Nucleus accumbens (tissue), 56 donors: ENCODE measurements at regions not wholly inside any gene's neighbourhood (a gene's known extent, or its start where the extent isn't known, plus 50 kb on each side); places are given as distances from the start of the nearest gene placed in this dataset.

ENCODE experiments used
- DNase-seq, 56 donors: peaks; one replicate each; lab custom pipeline; 2025; lab: John Stamatoyannopoulos, UW

DNA sequence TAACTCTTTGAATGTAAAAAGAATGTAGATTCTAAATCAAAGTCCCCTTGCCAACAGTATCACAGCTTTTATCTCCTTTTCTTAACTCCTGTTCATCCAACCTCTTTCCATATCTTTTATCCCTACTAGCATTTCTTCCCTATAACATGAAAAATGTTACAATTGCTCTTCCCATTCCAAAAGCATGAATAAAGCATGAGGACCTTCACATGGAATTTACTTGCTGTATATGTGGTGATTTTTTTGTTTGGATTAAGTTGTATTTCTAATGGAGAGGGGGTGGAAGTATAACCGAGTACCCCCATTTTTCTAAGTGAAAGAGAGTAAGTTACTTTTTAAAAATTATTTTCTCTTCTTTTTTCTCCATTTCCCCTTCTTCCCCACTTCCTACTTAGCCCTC lies 94.9 kb upstream of the RBBP8 start:
- no peak for DNase-seq

DNA sequence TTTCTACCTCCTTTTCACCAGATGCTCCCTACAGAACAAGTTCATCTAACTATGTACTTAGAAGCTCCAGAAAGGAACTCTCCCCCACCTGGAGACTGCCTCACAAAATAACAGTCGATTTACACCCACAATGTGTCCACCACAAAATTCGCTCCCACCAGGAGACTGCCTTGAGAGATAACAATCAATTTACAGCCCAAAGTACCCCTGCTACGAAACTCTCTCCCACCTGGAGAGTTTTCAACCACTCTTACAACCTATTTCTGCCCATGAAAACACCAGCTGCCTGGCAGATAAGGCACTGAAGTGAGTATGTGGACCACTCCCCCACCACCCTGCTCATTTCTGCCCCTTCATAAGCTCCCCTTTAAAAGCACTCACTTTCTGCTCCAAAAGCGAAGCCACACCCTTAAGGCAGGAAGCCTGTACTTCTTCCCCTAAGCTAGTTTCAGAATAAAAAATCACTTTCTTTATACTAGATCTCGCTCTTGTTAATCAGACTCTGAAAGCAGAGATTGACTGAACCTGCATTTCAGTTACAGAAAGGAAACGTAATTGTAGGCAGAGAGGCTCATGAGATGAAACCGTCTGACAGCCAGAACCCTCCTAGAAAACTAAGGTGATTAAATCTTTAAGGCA lies 94.4 kb upstream of the RBBP8 start:
- no peak for DNase-seq

GRCh38 chr18:22839340-22839821 lies 93.7 kb upstream of the RBBP8 start:
- no peak for DNase-seq

DNA sequence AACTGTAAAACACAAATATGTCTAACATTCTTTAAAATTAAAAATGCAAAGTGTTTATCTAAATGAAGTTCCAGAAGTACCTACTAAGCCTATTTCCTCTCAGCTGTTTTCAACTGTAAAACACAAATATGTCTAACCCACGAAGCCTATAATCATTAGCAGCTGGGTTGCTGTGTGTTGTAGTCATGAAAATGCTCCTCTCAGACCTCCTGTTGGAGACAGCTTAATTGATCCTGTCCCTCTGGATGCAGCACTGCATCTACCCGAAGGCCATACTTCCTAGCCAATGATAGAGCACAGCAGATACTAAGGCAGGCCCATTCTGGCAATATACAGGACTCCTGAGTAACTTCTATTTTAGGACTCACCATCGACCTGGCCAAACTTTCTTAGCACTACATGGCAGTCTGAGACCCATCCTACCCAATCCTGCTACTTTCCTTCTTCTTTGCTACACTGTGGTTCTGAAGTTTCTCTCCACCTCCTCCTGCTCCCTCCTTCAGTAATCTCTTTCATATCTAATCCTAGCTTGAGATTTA lies 92.5 kb upstream of the RBBP8 start:
- DNase-seq = no peak

DNA sequence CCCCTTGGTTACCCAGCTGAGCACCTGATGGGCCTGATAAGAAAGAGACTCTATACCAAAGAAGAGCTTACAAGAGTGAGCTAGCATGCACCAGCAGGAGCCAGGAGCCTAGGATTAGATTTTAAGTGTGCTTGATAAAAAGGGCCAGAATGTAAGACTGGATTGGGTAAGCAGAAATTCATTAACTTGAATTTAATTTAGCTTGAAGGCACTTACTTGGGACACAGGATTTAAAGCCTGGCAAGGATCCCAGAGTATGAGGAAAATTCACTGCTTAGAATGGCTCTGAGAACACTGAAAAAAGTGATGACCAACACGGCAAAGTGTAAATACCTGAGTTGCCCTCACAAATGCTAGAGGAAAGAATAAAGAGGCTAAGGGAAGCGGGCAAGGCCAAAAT lies 91.3 kb upstream of the RBBP8 start:
- no peak for DNase-seq

- DNase-seq = no peak
These were observed 88.9 kb upstream of the RBBP8 start for GRCh38 chr18:22844190-22844589.

DNA sequence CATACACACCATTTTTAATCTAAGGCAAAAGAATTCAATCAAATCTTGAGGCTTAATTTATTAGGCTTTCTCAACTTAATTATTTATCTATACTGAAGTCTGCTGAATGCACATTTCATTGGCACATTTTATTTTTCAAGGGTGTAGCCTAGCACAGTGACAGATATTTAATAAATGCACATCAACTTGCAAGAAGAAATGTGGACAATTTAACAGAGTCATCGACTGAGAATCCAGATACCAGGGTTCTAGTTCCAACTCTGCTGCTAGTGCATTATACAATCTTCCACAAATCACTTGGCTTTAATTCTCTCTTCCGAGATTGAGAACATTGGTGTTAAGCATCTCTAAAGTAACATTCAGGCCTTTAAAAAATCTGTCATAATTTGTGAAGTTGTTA lies 88.5 kb upstream of the RBBP8 start:
- no peak for DNase-seq

DNA sequence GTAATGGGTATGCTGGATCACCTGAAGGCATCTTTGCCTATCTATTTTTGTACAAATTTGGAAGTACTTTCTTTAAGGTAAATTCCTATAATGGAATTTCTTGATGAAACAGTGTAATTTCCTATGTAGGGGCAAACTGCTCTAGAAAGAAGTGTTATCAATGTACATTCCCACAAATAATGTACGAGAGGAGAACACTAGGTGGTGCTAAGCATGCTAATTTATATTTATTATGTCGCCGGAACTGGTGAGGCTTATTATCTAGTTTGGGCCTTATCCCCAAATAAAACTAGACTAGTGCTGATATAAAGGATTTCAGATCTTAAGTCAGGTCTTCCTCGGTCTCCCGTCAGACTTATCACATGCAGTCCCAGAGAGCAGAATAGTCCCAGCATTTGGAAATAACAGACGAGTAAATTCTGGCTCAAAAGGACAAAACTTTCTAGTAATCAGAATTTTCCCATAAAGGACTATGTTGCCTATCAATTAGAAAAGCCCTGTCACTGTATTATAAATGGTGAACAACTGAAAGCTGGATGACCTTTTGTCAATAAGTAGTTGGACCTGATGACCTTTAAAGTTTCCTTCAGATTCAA lies 86.9 kb upstream of the RBBP8 start:
- no peak for DNase-seq

- no peak for DNase-seq
These were observed 86.4 kb upstream of the RBBP8 start for GRCh38 chr18:22846697-22847096.

- no peak for DNase-seq
These were observed 85.7 kb upstream of the RBBP8 start for GRCh38 chr18:22847392-22847791.

DNA sequence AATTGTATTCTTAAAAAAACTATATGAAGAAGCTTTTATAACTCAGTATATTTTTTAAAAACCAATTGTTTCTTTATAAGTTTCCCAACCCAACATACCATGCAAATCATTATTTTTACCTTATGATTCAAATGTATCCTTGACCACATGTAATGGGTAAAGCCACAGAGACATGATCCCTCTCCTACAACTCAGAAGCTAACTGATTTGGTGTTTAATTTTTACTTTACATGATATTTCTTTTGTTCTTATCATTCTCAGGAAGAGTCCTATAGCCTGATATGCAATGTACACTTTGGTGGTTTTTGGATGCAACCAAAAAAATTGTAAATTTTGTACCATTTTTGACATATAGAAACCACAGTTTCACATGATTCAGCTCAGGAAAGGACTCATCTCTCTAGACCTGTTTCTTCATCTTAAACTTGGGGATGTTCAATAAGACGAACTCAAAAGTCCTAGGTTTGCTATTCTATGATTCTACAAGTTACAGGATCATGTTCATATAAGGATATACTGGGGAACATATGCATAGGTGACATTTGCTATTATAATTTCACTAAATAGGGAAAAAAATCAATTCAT lies 85.2 kb upstream of the RBBP8 start:
- no peak for DNase-seq

DNA sequence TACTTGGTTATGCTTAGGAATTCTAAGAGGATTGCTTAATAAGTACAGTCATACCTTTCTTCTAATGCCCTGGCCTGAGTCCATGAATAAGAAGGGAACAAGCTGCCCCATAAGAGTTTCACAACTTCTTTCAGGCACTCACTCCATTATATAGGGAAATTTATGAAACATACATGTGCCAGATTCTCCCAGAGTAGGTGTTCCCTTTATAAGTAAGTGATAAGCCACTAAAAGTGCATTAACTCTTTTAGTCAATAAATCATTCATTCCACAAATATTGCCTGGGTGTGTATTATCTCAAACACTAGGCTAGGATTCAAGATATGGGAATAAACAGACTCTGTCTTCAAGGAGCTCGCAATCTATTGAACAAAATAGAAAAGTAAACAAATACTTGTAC lies 84.5 kb upstream of the RBBP8 start:
- no peak for DNase-seq

- DNase-seq = no peak
These were observed 76.3 kb upstream of the RBBP8 start for GRCh38 chr18:22856870-22857269.

DNA sequence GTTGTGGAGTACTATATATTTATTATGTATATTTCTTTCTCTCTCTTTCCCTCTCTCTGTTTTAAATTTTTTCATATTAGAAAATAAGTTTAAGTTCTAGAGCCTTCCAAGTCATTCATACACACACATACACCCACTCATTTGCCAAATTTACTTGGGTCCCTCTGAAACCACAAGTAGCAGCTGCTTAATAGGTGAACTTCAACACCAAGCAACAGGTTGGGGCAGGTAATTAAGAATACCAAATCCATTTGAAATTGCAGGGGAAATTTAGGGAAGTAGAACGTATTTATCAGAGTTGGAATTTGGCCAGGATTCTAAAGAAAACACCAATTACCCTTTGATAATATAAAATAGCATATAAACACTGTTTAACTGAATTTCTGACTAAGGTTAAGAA lies 75.0 kb upstream of the RBBP8 start:
- DNase-seq = no peak

DNA sequence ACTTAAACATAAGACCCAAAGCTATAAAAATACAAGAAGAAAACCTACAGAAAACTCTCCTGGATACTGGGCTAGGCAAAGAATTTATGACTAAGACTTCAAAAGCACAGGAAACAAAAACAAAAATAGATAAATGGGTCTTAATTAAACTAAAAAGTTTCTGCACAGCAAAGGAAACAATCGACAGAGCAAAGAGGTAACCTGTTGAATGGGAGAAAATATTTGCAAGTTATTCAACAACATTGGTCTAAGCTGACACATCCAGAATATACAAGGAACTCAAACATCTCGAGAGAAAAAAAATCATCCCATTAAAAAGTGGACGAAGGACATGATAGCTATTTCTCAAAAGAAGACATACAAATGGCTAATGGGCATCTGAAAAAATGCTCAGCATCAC lies 72.3 kb upstream of the RBBP8 start:
- no peak for DNase-seq

DNA sequence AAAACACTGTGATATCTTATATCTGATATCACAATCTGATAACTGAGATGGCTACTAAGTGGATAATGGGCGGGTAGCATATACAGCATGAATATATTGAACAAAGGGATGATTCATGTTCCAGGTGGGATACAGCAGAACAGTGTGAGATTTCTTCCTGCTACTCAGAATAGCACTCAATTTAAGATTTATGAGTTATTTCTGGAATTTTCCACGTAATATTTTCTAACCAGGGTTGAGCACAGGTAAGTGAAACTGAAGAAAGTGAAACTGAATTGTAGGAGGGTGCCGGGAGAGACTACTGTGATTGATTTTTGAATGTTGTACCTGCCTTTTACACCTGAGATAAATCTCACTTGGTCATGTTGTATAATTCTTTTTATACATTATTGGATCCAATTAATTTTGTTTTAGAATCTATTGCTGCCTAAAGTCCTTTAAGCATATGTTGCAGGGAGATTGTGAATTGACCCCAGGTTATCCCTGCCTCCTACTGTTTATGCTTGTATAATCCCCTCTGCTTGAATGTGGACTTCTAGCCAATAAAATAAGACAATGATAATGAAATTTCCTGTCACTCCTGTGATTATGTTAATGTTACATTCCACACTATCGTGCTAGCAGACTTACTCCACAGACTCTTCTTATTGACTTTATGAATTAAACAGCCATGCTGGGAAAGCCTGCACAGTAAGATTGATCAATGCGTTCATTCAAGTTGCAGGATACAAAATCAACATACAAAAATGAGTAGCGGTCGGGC lies 67.6 kb upstream of the RBBP8 start:
- DNase-seq = no peak

DNA sequence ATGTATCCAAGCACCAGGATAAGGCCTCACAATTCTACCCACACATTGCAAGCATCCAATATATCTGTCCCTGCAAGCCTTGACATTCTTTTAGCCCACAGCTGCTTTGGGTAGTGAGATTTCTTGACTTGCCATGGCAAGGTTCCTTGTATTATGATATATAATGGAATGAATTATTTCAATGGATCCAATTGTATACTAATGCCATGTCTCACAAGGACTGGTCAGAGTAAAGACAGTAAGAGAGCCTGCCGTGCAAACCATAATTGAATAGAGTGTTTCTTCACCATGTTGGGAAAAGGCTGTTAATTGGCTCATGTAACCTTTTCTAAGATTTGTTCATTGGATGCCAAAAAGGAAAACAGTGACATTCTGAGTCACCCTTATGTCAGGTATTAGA lies 64.3 kb upstream of the RBBP8 start:
- DNase-seq = no peak

DNA sequence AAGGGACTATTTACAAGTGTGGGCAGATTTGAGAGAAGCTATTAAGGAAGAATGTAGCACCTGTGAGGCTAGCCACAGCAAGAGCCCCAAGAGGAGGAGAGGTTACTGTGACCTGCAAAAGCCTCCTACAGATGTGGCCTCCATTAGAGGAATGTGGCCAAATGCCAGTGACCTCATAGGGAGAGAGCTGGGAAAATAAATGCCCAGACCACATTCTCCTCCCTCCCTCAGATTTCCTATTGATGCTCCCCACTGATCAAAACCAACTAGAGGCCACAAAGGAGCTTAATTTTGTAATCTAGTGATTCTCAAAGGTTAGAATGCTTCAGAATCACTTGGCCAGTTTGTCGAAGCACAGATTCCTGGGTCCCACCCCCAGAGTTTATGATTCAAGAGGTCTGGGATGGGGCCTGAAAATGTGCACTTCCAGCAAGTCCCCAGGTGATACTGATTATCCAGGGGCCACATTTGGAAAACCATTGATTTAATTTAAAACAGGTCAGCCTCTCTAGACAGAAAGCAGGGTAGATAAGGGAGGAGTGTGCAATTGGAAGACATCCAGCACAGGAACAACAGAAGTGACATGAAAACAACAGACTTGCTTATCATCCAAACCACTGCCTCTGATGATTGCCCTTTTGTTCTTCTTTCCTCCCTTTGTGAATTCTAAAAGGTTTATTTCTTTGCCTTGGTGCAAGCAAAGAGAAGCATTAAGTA lies 61.2 kb upstream of the RBBP8 start:
- no peak for DNase-seq

- no peak for DNase-seq
These were observed 60.1 kb upstream of the RBBP8 start for GRCh38 chr18:22872900-22873537.

GRCh38 chr18:22879293-22879692 lies 53.8 kb upstream of the RBBP8 start:
- no peak for DNase-seq
